SU-DHL-6 (cell line): ENCODE measurements at regions not wholly inside any gene's neighbourhood (a gene's known extent, or its start where the extent isn't known, plus 50 kb on each side); places are given as distances from the start of the nearest gene placed in this dataset.

Experiments
- CTCF ChIP-seq: fragments of 200-600 bp; sonication (generic); IDR thresholded peaks from one replicate; pipeline ENCODE4 v1.5.1; 2017; ENCODE audit warnings: antibody characterized with exemption, mild to moderate bottlenecking, low read length, moderate library complexity; ENCODE audit not compliant: insufficient read depth, poor library complexity, severe bottlenecking
- EZH2phosphoT487 ChIP-seq: fragments of 200-600 bp; sonication (generic), shearing (Covaris generic); conservative IDR thresholded peaks from 2 replicates; pipeline ENCODE4 v1.6.1; 2018; ENCODE audit warnings: mild to moderate bottlenecking, antibody characterized with exemption, low read length, moderate library complexity, mixed read lengths

GRCh38 chr4:32470087-32470585 is 1750.0 kb downstream of the PCDH7 start:
- TF ChIP-seq CTCF (no peak), EZH2phosphoT487 (no peak)
